IMR-90 (cell line): ENCODE measurements at regions not wholly inside any gene's neighbourhood (a gene's known extent, or its start where the extent isn't known, plus 50 kb on each side); places are given as distances from the start of the nearest gene placed in this dataset.

ENCODE experiments used
- ATAC-seq: fragments of 200-7000 bp; cut with Tn5 transposase; 2 replicates; pipeline ENCODE4 v1.9.1; 2020; ENCODE audit warnings: low read depth, mild to moderate bottlenecking, moderate library complexity
- BruUV-seq: library from RNA; stranded (reverse); fragments of 400-500 nt; replicated peaks from 2 replicates; lab custom pipeline; 2021; lab: Mats Ljungman, UMichigan
- CTCF ChIA-PET: fragments of 300-600 bp; formaldehyde crosslinking; extraction: SDS; loops from one replicate; lab custom pipeline; 2021; ENCODE audit warnings: antibody characterized with exemption; lab: Yijun Ruan, JAX
- POLR2A ChIA-PET: fragments of 300-600 bp; sonication (Branson Sonifier 250); formaldehyde crosslinking; loops from one replicate; lab custom pipeline; 2022; ENCODE audit warnings: antibody characterized with exemption; ENCODE audit not compliant: unreplicated experiment; lab: Charles Lee
- DNase-seq: peaks from one replicate; pipeline ENCODE4 v3.0.0; 2013
- H2AFZ ChIP-seq: replicated peaks from 2 replicates; pipeline ENCODE3; 2013; ENCODE audit warnings: low read length, mild to moderate bottlenecking; ENCODE audit not compliant: poor library complexity
- H2AK5ac ChIP-seq: 2 replicates; pipeline ENCODE4 v1.6.1; 2013; ENCODE audit warnings: low read depth, low read length, inconsistent platforms
- H2AK9ac ChIP-seq: replicated peaks from 2 replicates; pipeline ENCODE3; 2013; ENCODE audit warnings: mild to moderate bottlenecking, low read depth, low read length, moderate library complexity; ENCODE audit not compliant: poor library complexity
- H2BK120ac ChIP-seq: 2 replicates; pipeline ENCODE4 v1.6.1; 2013; ENCODE audit warnings: low read depth, low read length, inconsistent platforms
- H2BK15ac ChIP-seq: 3 replicates; pipeline ENCODE4 v1.6.1; 2013; ENCODE audit warnings: low read depth, low read length, inconsistent platforms
- H2BK20ac ChIP-seq: 2 replicates; pipeline ENCODE4 v1.6.1; 2013; ENCODE audit warnings: low read depth, mild to moderate bottlenecking, inconsistent platforms, low read length, moderate library complexity
- H2BK5ac ChIP-seq: 2 replicates; pipeline ENCODE4 v1.6.1; 2013; ENCODE audit warnings: mild to moderate bottlenecking, low read depth, low read length, inconsistent platforms; ENCODE audit not compliant: poor library complexity, severe bottlenecking
- H3K14ac ChIP-seq: replicated peaks from 2 replicates; pipeline ENCODE4 v1.6.1; 2013; ENCODE audit warnings: low read depth, low read length, inconsistent platforms
- H3K18ac ChIP-seq: 2 replicates; pipeline ENCODE4 v1.6.1; 2013; ENCODE audit warnings: low read depth, low read length, control low read depth
- H3K23ac ChIP-seq: 2 replicates; pipeline ENCODE4 v1.6.1; 2013; ENCODE audit warnings: low read depth, low read length, inconsistent platforms
- H3K27ac ChIP-seq: 2 replicates; pipeline ENCODE4 v1.5.1; 2013; ENCODE audit warnings: mild to moderate bottlenecking, control low read depth, low read length; ENCODE audit not compliant: insufficient read depth
- H3K27me3 ChIP-seq: 2 replicates; pipeline ENCODE4 v1.6.1; 2013; ENCODE audit warnings: low read length; ENCODE audit not compliant: control insufficient read depth, insufficient read depth
- H3K36me3 ChIP-seq: 2 replicates; pipeline ENCODE4 v1.6.1; 2013; ENCODE audit warnings: low read length, mixed read lengths; ENCODE audit not compliant: control insufficient read depth, insufficient read depth
- H3K4ac ChIP-seq: 2 replicates; pipeline ENCODE4 v1.6.1; 2013; ENCODE audit warnings: low read depth, low read length, inconsistent platforms
- H3K4me1 ChIP-seq: 2 replicates; pipeline ENCODE4 v1.6.1; 2013; ENCODE audit warnings: low read length, mixed read lengths; ENCODE audit not compliant: control insufficient read depth, insufficient read depth
- H3K4me2 ChIP-seq: 2 replicates; pipeline ENCODE4 v1.6.1; 2013; ENCODE audit warnings: low read depth, mild to moderate bottlenecking, control low read depth, low read length, moderate library complexity
- H3K4me3 ChIP-seq: 2 replicates; pipeline ENCODE4 v1.5.1; 2013; ENCODE audit warnings: low read depth, mild to moderate bottlenecking, control low read depth, low read length, moderate library complexity; ENCODE audit not compliant: insufficient read depth
- H3K56ac ChIP-seq: 2 replicates; pipeline ENCODE4 v1.6.1; 2013; ENCODE audit warnings: low read length, inconsistent platforms; ENCODE audit not compliant: insufficient read depth; ENCODE audit errors: extremely low read depth
- H3K79me1 ChIP-seq, 2 experiments: 2 replicates each; pipeline ENCODE4 v1.6.1; 2013; ENCODE audit warnings: low read length in 2 of 2, inconsistent platforms in 1 of 2, low read depth in 1 of 2
- H3K9ac ChIP-seq: 2 replicates; pipeline ENCODE4 v1.6.1; 2013; ENCODE audit warnings: low read depth, low read length, control low read depth
- H3K9me1 ChIP-seq: 2 replicates; pipeline ENCODE4 v1.6.1; 2013; ENCODE audit warnings: low read length, inconsistent platforms; ENCODE audit not compliant: insufficient read depth
- H3K9me3 ChIP-seq: 2 replicates; pipeline ENCODE4 v1.6.1; 2013; ENCODE audit warnings: low read length; ENCODE audit not compliant: control insufficient read depth, insufficient read depth
- H4K20me1 ChIP-seq: 2 replicates; pipeline ENCODE4 v1.6.1; 2013; ENCODE audit warnings: low read length, inconsistent platforms; ENCODE audit not compliant: insufficient read depth
- H4K5ac ChIP-seq: 2 replicates; pipeline ENCODE4 v1.6.1; 2013; ENCODE audit warnings: mild to moderate bottlenecking, low read depth, low read length, control low read depth
- H4K8ac ChIP-seq, 2 experiments: 2 replicates each; pipeline ENCODE4 v1.6.1; 2013; ENCODE audit warnings: low read depth in 2 of 2, low read length in 2 of 2, control low read depth in 1 of 2, inconsistent platforms in 1 of 2
- H4K91ac ChIP-seq: 2 replicates; pipeline ENCODE4 v1.6.1; 2013; ENCODE audit warnings: low read depth, low read length, inconsistent platforms; ENCODE audit not compliant: insufficient read depth
- BHLHE40 ChIP-seq: fragments of 150-350 bp; IDR thresholded peaks from 2 replicates; pipeline ENCODE4 v1.6.1; 2016; ENCODE audit warnings: mild to moderate bottlenecking, low read depth, low read length
- CEBPB ChIP-seq: IDR thresholded peaks from 2 replicates; pipeline ENCODE4 v1.6.1; 2012; ENCODE audit warnings: low read depth, low read length, improper control_type of control experiment
- CHD1 ChIP-seq: IDR thresholded peaks from 2 replicates; pipeline ENCODE4 v1.6.1; 2012; ENCODE audit warnings: low read depth, low read length, improper control_type of control experiment
- FOS ChIP-seq: fragments of 150-350 bp; IDR thresholded peaks from 2 replicates; pipeline ENCODE4 v1.6.1; 2016; ENCODE audit warnings: low read depth, low read length
- MAFK ChIP-seq: IDR thresholded peaks from 2 replicates; pipeline ENCODE4 v1.6.1; 2012; ENCODE audit warnings: low read depth, low read length, improper control_type of control experiment
- MAZ ChIP-seq: IDR thresholded peaks from 2 replicates; pipeline ENCODE4 v1.6.1; 2012; ENCODE audit warnings: low read depth, mild to moderate bottlenecking, low read length, improper control_type of control experiment, moderate library complexity, borderline replicate concordance
- MXI1 ChIP-seq: IDR thresholded peaks from 2 replicates; pipeline ENCODE4 v1.6.1; 2012; ENCODE audit warnings: low read depth, mild to moderate bottlenecking, low read length, moderate library complexity, borderline replicate concordance
- NFE2L2 ChIP-seq: fragments of 150-350 bp; IDR thresholded peaks from 2 replicates; pipeline ENCODE4 v1.6.1; 2016; ENCODE audit warnings: low read depth, mild to moderate bottlenecking, low read length
- POLR2A ChIP-seq: IDR thresholded peaks from 2 replicates; pipeline ENCODE4 v1.6.1; 2012; ENCODE audit warnings: mild to moderate bottlenecking, low read depth, low read length
- RAD21 ChIP-seq: IDR thresholded peaks from 2 replicates; pipeline ENCODE4 v1.6.1; 2012; ENCODE audit warnings: low read length, improper control_type of control experiment
- RCOR1 ChIP-seq: IDR thresholded peaks from 2 replicates; pipeline ENCODE4 v1.6.1; 2012; ENCODE audit warnings: mild to moderate bottlenecking, low read length, improper control_type of control experiment; ENCODE audit not compliant: insufficient replicate concordance
- RFX5 ChIP-seq: IDR thresholded peaks from 2 replicates; pipeline ENCODE4 v1.8.0; 2012; ENCODE audit warnings: low read depth, mild to moderate bottlenecking, low read length, moderate library complexity
- SMC3 ChIP-seq: fragments of 150-350 bp; IDR thresholded peaks from 2 replicates; pipeline ENCODE4 v1.6.1; 2016; ENCODE audit warnings: low read depth, mild to moderate bottlenecking, antibody characterized with exemption, low read length, moderate library complexity
- WGBS, 2 experiments: methylation state at CpG; one replicate each; pipeline versions ENCODE4 v1.1.5 to v1.1.7; 2013; ENCODE audit warnings: missing lambda C conversion rate in 2 of 2; ENCODE audit not compliant: insufficient read length in 1 of 2; ENCODE audit errors: extremely low coverage in 2 of 2; 5-methylcytosine and 5-hydroxymethylcytosine counted together
- dilution Hi-C: fragments of 300-500 bp; cut with HindIII; formaldehyde crosslinking; loops from one replicate; pipeline ENCODE4 v1.14.3; 2018; ENCODE audit warnings: low sequenced_read_pairs; ENCODE audit not compliant: unreplicated experiment
- in situ Hi-C: fragments of 300-500 bp; cut with MboI; formaldehyde crosslinking; loops from 3 replicates; pipeline ENCODE4 v1.14.3; 2019; ENCODE audit warnings: low sequenced_read_pairs, inconsistent platforms, mixed read lengths
- intact Hi-C: fragments of 100-400 bp; cut with micrococcal nuclease; formaldehyde crosslinking; loops from 2 replicates; pipeline ENCODE4 v1.10.0; 2022
- TF ChIP-seq, protein P1 (sequence below): fragments of 150-350 bp; IDR thresholded peaks from 2 replicates; pipeline ENCODE4 v1.6.1; 2017; ENCODE audit warnings: mild to moderate bottlenecking, antibody characterized with exemption, low read length, low read depth
- TF ChIP-seq, protein P2 (sequence below): fragments of 150-350 bp; IDR thresholded peaks from 2 replicates; pipeline ENCODE4 v1.6.1; 2016; ENCODE audit warnings: low read depth, mild to moderate bottlenecking, low read length, moderate library complexity, borderline replicate concordance
- TF ChIP-seq, protein P3 (sequence below): conservative IDR thresholded peaks from 2 replicates; pipeline ENCODE4 v1.5.1; 2012; ENCODE audit warnings: mild to moderate bottlenecking, low read depth, low read length, improper control_type of control experiment

- H3K18ac ChIP-seq = no peak overlapping the region
- no peak overlapping the region for H3K56ac ChIP-seq
- H2BK15ac ChIP-seq = no peak overlapping the region
- no peak overlapping the region for H2BK5ac ChIP-seq
- no peak overlapping the region for H2BK120ac ChIP-seq
- no peak overlapping the region for H3K27ac ChIP-seq
- H3K4me3 ChIP-seq = no peak overlapping the region
- no CpG with 5 or more reads among the region's 5 CpGs for WGBS, 2 experiments
- BruUV-seq = no TSS peak
- no peak for TF ChIP-seq BHLHE40
- TF ChIP-seq RCOR1 = no peak
- TF ChIP-seq, protein P1, sequence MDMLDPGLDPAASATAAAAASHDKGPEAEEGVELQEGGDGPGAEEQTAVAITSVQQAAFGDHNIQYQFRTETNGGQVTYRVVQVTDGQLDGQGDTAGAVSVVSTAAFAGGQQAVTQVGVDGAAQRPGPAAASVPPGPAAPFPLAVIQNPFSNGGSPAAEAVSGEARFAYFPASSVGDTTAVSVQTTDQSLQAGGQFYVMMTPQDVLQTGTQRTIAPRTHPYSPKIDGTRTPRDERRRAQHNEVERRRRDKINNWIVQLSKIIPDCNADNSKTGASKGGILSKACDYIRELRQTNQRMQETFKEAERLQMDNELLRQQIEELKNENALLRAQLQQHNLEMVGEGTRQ = no peak
- no peak for TF ChIP-seq CEBPB
- TF ChIP-seq, protein P2, sequence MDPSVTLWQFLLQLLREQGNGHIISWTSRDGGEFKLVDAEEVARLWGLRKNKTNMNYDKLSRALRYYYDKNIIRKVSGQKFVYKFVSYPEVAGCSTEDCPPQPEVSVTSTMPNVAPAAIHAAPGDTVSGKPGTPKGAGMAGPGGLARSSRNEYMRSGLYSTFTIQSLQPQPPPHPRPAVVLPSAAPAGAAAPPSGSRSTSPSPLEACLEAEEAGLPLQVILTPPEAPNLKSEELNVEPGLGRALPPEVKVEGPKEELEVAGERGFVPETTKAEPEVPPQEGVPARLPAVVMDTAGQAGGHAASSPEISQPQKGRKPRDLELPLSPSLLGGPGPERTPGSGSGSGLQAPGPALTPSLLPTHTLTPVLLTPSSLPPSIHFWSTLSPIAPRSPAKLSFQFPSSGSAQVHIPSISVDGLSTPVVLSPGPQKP = no peak
- TF ChIP-seq, protein P3, sequence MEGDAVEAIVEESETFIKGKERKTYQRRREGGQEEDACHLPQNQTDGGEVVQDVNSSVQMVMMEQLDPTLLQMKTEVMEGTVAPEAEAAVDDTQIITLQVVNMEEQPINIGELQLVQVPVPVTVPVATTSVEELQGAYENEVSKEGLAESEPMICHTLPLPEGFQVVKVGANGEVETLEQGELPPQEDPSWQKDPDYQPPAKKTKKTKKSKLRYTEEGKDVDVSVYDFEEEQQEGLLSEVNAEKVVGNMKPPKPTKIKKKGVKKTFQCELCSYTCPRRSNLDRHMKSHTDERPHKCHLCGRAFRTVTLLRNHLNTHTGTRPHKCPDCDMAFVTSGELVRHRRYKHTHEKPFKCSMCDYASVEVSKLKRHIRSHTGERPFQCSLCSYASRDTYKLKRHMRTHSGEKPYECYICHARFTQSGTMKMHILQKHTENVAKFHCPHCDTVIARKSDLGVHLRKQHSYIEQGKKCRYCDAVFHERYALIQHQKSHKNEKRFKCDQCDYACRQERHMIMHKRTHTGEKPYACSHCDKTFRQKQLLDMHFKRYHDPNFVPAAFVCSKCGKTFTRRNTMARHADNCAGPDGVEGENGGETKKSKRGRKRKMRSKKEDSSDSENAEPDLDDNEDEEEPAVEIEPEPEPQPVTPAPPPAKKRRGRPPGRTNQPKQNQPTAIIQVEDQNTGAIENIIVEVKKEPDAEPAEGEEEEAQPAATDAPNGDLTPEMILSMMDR = no peak
- TF ChIP-seq RAD21 = no peak
- TF ChIP-seq CHD1 = no peak
- TF ChIP-seq RFX5 = no peak
- TF ChIP-seq FOS = no peak
- no peak for TF ChIP-seq MAFK
- no peak for TF ChIP-seq MAZ
- no peak for TF ChIP-seq NFE2L2
- TF ChIP-seq POLR2A = no peak
- TF ChIP-seq SMC3 = no peak
- TF ChIP-seq MXI1 = no peak
- H3K27me3 ChIP-seq = no peaks in the 10 kb centered on the region
- no peak overlapping the region for H2AK9ac ChIP-seq
- no peaks in the 10 kb centered on the region for H3K9me1 ChIP-seq
- intact Hi-C loops (no loop called here), in situ Hi-C loops (no loop called here), dilution Hi-C loops (no loop called here)
- DNase-seq = no peak
- H3K23ac ChIP-seq = no peak overlapping the region
- no peak overlapping the region for H2AK5ac ChIP-seq
- H2AFZ ChIP-seq = no peak overlapping the region
- H4K20me1 ChIP-seq = no peaks in the 10 kb centered on the region
- H3K79me1 ChIP-seq = no peaks in the 10 kb centered on the region
- no peak overlapping the region for H4K91ac ChIP-seq
- no peak for ATAC-seq
- no peaks in the 10 kb centered on the region for H3K9me3 ChIP-seq
- H3K9ac ChIP-seq = no peak overlapping the region
- H3K4me2 ChIP-seq = no peak overlapping the region
- ChIA-PET POLR2A (no interaction called here), CTCF (no interaction called here)
- no peak overlapping the region for H2BK20ac ChIP-seq
- H3K36me3 ChIP-seq = no peaks in the 10 kb centered on the region
- H3K4ac ChIP-seq = no peak overlapping the region
- H4K8ac ChIP-seq = no peak overlapping the region
- H4K5ac ChIP-seq = no peak overlapping the region
- no peak overlapping the region for H3K14ac ChIP-seq
- H3K4me1 ChIP-seq = no peaks in the 10 kb centered on the region
Observed at GRCh38 chr15:91552555-91552954, 301.0 kb upstream of the SLCO3A1 start.
